ENCODE measurements at regions not wholly inside any gene's neighbourhood (a gene's known extent, or its start where the extent isn't known, plus 50 kb on each side); places are given as distances from the start of the nearest gene placed in this dataset.

DNA sequence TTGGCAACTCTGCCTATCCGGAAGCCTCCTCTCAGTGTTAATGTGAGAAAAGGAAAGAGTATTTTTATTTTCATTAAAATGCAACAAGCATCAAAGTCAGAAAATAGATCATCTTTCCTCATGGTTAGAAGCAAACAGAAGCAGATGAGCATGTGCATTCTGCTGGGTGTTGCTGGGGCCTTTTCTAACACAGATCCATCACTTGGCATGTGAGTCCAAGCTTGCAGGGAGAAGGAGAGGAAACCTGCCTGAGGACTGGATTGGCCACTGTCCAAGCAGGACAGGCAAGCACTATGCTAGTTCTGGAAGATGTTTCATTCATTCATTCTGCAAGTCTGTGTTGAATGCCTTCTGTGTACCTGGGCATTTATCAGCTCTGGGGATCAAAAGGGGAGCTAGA, 348.7 kb upstream of the PCSK5 start:
- Histone ChIP-seq H3K27me3 (ENCODE audit: insufficient read depth, low read length) (0 out of 2 replicates have a peak, but pooled peaks cover 5% of the 10 kb centered on the region), H3K79me2 (ENCODE audit: insufficient read depth, low read length) (no peaks in the 10 kb centered on the region), H3K27ac (ENCODE audit: low read depth, low read length) (no peak overlapping the region), H3K36me3 (ENCODE audit: control insufficient read depth in 1 of 2, insufficient read depth in 2 of 2, low read length in 2 of 2) (no peaks in the 10 kb centered on the region), H3K4me1 (ENCODE audit: control insufficient read depth in 1 of 2, insufficient read depth in 2 of 2, low read length in 2 of 2) (no peaks in the 10 kb centered on the region), H3K4me2 (ENCODE audit: low read length) (no peak overlapping the region), H3K9me2 (ENCODE audit: insufficient read depth) (no peaks in the 10 kb centered on the region), H2AFZ (ENCODE audit: low read depth, low read length, poor library complexity, severe bottlenecking) (no peak overlapping the region), H3K9ac (ENCODE audit: low read length) (no peak overlapping the region), H3K9me3 (ENCODE audit: control insufficient read depth in 1 of 2, insufficient read depth in 1 of 2, low read depth in 1 of 2, low read length in 2 of 2) (no peaks in the 10 kb centered on the region), H4K20me1 (ENCODE audit: insufficient read depth) (no peaks in the 10 kb centered on the region), H3K4me3 (replicated peaks in 1 of 2; ENCODE audit: low read depth in 1 of 2, low read length in 2 of 2) (no peak overlapping the region)
- no peak for TF ChIP-seq ELF1 (IDR thresholded peaks at IDR 0.05; ENCODE audit: borderline replicate concordance, low read depth)
- no peak for TF ChIP-seq SIN3A (IDR thresholded peaks at IDR 0.05; ENCODE audit: low read depth)
- TF ChIP-seq ZNF274 (IDR thresholded peaks at IDR 0.05; ENCODE audit: low read depth, low read length): no peak
- no peak for TF ChIP-seq SP1 (IDR thresholded peaks at IDR 0.05; ENCODE audit: low read depth)
- TF ChIP-seq, protein P1, sequence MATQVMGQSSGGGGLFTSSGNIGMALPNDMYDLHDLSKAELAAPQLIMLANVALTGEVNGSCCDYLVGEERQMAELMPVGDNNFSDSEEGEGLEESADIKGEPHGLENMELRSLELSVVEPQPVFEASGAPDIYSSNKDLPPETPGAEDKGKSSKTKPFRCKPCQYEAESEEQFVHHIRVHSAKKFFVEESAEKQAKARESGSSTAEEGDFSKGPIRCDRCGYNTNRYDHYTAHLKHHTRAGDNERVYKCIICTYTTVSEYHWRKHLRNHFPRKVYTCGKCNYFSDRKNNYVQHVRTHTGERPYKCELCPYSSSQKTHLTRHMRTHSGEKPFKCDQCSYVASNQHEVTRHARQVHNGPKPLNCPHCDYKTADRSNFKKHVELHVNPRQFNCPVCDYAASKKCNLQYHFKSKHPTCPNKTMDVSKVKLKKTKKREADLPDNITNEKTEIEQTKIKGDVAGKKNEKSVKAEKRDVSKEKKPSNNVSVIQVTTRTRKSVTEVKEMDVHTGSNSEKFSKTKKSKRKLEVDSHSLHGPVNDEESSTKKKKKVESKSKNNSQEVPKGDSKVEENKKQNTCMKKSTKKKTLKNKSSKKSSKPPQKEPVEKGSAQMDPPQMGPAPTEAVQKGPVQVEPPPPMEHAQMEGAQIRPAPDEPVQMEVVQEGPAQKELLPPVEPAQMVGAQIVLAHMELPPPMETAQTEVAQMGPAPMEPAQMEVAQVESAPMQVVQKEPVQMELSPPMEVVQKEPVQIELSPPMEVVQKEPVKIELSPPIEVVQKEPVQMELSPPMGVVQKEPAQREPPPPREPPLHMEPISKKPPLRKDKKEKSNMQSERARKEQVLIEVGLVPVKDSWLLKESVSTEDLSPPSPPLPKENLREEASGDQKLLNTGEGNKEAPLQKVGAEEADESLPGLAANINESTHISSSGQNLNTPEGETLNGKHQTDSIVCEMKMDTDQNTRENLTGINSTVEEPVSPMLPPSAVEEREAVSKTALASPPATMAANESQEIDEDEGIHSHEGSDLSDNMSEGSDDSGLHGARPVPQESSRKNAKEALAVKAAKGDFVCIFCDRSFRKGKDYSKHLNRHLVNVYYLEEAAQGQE (IDR thresholded peaks at IDR 0.05; ENCODE audit: low read depth): no peak
- TF ChIP-seq CBX3 (IDR thresholded peaks at IDR 0.05; ENCODE audit: low read depth): no peak
- no peak for TF ChIP-seq EZH2 (IDR thresholded peaks at IDR 0.05)
- no peak for TF ChIP-seq JUND (IDR thresholded peaks at IDR 0.05)
- no peak for TF ChIP-seq EGR1 (IDR thresholded peaks at IDR 0.05; ENCODE audit: low read depth)
- no peak for TF ChIP-seq MAX (IDR thresholded peaks at IDR 0.05)
- no peak for TF ChIP-seq EZH2phosphoT487 (IDR thresholded peaks at IDR 0.05; ENCODE audit: borderline replicate concordance)
- no peak for TF ChIP-seq ZBTB33 (IDR thresholded peaks at IDR 0.05; ENCODE audit: extremely low read depth, insufficient replicate concordance, low read length)
- TF ChIP-seq SRF (IDR thresholded peaks at IDR 0.05; ENCODE audit: low read depth): no peak
- no peak for TF ChIP-seq TCF7L2 (IDR thresholded peaks at IDR 0.05; ENCODE audit: borderline replicate concordance, extremely low read depth, insufficient read depth, insufficient read length)
- TF ChIP-seq CTCF (IDR thresholded peaks at IDR 0.05 in 2 of 3, conservative IDR thresholded peaks at IDR 0.05 in 1 of 3; ENCODE audit: borderline replicate concordance in 1 of 3, insufficient read depth in 1 of 3, low read depth in 2 of 3, low read length in 2 of 3): no peak
- no peak for TF ChIP-seq FOSL1 (IDR thresholded peaks at IDR 0.05; ENCODE audit: low read depth)
- TF ChIP-seq RAD21 (IDR thresholded peaks at IDR 0.05; ENCODE audit: low read depth): no peak
- TF ChIP-seq POLR2AphosphoS5 (IDR thresholded peaks at IDR 0.05; ENCODE audit: low read depth, low read length): no peak
- TF ChIP-seq, protein P2, sequence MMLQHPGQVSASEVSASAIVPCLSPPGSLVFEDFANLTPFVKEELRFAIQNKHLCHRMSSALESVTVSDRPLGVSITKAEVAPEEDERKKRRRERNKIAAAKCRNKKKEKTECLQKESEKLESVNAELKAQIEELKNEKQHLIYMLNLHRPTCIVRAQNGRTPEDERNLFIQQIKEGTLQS (IDR thresholded peaks at IDR 0.05): no peak
- TF ChIP-seq YY1 (IDR thresholded peaks at IDR 0.05; ENCODE audit: extremely low read depth, insufficient replicate concordance, low read depth, low read length): no peak
- DNase-seq (ENCODE audit: low read depth, low spot score) (no peak), ATAC-seq (no peak)
- intact Hi-C loops (cut with micrococcal nuclease): no loop called here
- ChIA-PET CTCF (no interaction called here), POLR2A (no interaction called here), RAD21 (ENCODE audit: low non-redundant PET in 1 of 2, low total read pairs in 2 of 2, uncharacterized antibody in 2 of 2, unreplicated experiment in 2 of 2) (no interaction called here)
- BruUV-seq (replicated peaks): no TSS peak
